ENCODE measurements at regions not wholly inside any gene's neighbourhood (a gene's known extent, or its start where the extent isn't known, plus 50 kb on each side); places are given as distances from the start of the nearest gene placed in this dataset.

GRCh38 chr19:28535352-28535775 lies 677.6 kb downstream of the UQCRFS1 start:
- peak overlapping the region in 1 of 2 experiments; percentile 56 for H3K27ac ChIP-seq (ENCODE audit: insufficient read depth in 1 of 2, low read depth in 1 of 2, low read length in 2 of 2, poor library complexity in 1 of 2, severe bottlenecking in 2 of 2)
- WGBS (ENCODE audit: insufficient coverage) = 100% methylated on average over 1 of the region's 1 CpG

GRCh38 chr19:28534766-28535351 lies 678.1 kb downstream of the UQCRFS1 start:
- H3K4me1 ChIP-seq (ENCODE audit: control extremely low read depth in 1 of 4, control insufficient read depth in 4 of 4, insufficient read depth in 4 of 4, low read length in 3 of 4) = no peaks in the 10 kb centered on the region
- H3K36me3 ChIP-seq (ENCODE audit: control insufficient read depth in 4 of 4, insufficient read depth in 4 of 4, low read length in 3 of 4) = no peaks in the 10 kb centered on the region
- POLR2A ChIA-PET = no interaction called here
- DNase-seq = no peak
- no peak overlapping the region for H3K4me3 ChIP-seq (ENCODE audit: control insufficient read depth in 1 of 7, extremely low read depth in 1 of 7, insufficient read depth in 4 of 7, low read depth in 2 of 7, low read length in 6 of 7)
- no peaks in the 10 kb centered on the region for H3K27me3 ChIP-seq (replicated peaks in 2 of 5; ENCODE audit: control insufficient read depth in 4 of 5, insufficient read depth in 5 of 5, low read length in 4 of 5)
- no CpG with 5 or more reads among the region's 3 CpGs for WGBS (ENCODE audit: insufficient coverage)
- peaks cover 0 to 9% (median 3%) of the 10 kb centered on the region in 5 experiments for H3K9me3 ChIP-seq (ENCODE audit: control extremely low read depth in 1 of 5, control insufficient read depth in 4 of 5, insufficient read depth in 2 of 5, low read depth in 1 of 5, low read length in 4 of 5)
- peak overlapping the region in 1 of 2 experiments; percentile 56 for H3K27ac ChIP-seq (ENCODE audit: insufficient read depth in 1 of 2, low read depth in 1 of 2, low read length in 2 of 2, poor library complexity in 1 of 2, severe bottlenecking in 2 of 2)
- CTCF ChIA-PET = no interaction called here

More at GRCh38 chr19:28535352-28535775, 677.6 kb downstream of the UQCRFS1 start:
- Histone ChIP-seq H3K4me1 (ENCODE audit: control extremely low read depth in 1 of 4, control insufficient read depth in 4 of 4, insufficient read depth in 4 of 4, low read length in 3 of 4) (no peaks in the 10 kb centered on the region), H3K4me3 (ENCODE audit: control insufficient read depth in 1 of 7, extremely low read depth in 1 of 7, insufficient read depth in 4 of 7, low read depth in 2 of 7, low read length in 6 of 7) (no peak overlapping the region), H3K36me3 (ENCODE audit: control insufficient read depth in 4 of 4, insufficient read depth in 4 of 4, low read length in 3 of 4) (no peaks in the 10 kb centered on the region), H3K27me3 (replicated peaks in 2 of 5; ENCODE audit: control insufficient read depth in 4 of 5, insufficient read depth in 5 of 5, low read length in 4 of 5) (no peaks in the 10 kb centered on the region), H3K9me3 (ENCODE audit: control extremely low read depth in 1 of 5, control insufficient read depth in 4 of 5, insufficient read depth in 2 of 5, low read depth in 1 of 5, low read length in 4 of 5) (peaks cover 0 to 9% (median 2%) of the 10 kb centered on the region in 5 experiments)
- CTCF ChIA-PET = no interaction called here
- POLR2A ChIA-PET = no interaction called here
- no peak for DNase-seq

DNA sequence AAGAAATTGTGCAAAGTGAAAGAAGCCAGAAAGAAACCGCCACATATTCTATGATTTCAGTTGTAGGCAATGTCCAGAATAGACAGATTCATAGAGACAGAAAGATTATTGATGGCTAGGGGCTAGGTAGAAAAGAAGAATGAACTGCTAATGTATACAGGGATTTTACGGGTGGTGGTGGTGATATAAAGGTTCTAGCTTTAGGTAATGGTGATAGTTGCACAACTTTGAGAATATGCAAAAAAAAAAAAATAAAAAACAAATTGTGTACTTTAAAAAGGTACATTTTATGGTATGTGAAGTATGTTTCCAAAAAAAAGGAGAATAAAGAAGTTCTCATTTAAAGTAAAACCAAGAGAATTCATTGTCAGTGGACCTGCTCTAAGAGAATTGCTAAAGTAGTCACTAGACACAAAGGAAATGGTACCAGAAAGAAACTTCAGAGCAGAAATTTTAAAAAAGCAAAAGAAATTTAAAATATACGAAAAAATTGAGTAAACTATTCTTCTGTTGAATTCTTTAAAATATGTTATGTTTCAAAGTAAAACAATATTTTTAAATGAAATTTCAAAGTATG lies 680.1 kb downstream of the UQCRFS1 start:
- H3K27me3 ChIP-seq (replicated peaks in 2 of 5; ENCODE audit: control insufficient read depth in 4 of 5, insufficient read depth in 5 of 5, low read length in 4 of 5) = no peaks in the 10 kb centered on the region
- no peaks in the 10 kb centered on the region for H3K36me3 ChIP-seq (ENCODE audit: control insufficient read depth in 4 of 4, insufficient read depth in 4 of 4, low read length in 3 of 4)
- ChIA-PET CTCF (no interaction called here), POLR2A (no interaction called here)
- peaks cover 0 to 6% (median 3%) of the 10 kb centered on the region in 5 experiments for H3K9me3 ChIP-seq (ENCODE audit: control extremely low read depth in 1 of 5, control insufficient read depth in 4 of 5, insufficient read depth in 2 of 5, low read depth in 1 of 5, low read length in 4 of 5)
- H3K4me3 ChIP-seq (ENCODE audit: control insufficient read depth in 1 of 7, extremely low read depth in 1 of 7, insufficient read depth in 4 of 7, low read depth in 2 of 7, low read length in 6 of 7) = no peak overlapping the region
- no peaks in the 10 kb centered on the region for H3K4me1 ChIP-seq (ENCODE audit: control extremely low read depth in 1 of 4, control insufficient read depth in 4 of 4, insufficient read depth in 4 of 4, low read length in 3 of 4)
- no peak for DNase-seq
- 63% methylated on average over 1 of the region's 3 CpGs for WGBS (ENCODE audit: insufficient coverage)
- peak overlapping the region in 1 of 2 experiments; percentile 49 for H3K27ac ChIP-seq (ENCODE audit: insufficient read depth in 1 of 2, low read depth in 1 of 2, low read length in 2 of 2, poor library complexity in 1 of 2, severe bottlenecking in 2 of 2)

GRCh38 chr19:28531979-28532378 lies 681.0 kb downstream of the UQCRFS1 start:
- DNase-seq = no peak
- H3K9me3 ChIP-seq (ENCODE audit: control extremely low read depth in 1 of 5, control insufficient read depth in 4 of 5, insufficient read depth in 2 of 5, low read depth in 1 of 5, low read length in 4 of 5) = peaks cover 0 to 4% (median 0%) of the 10 kb centered on the region in 5 experiments
- POLR2A ChIA-PET = no interaction called here
- CTCF ChIA-PET = no interaction called here
- no peak overlapping the region for H3K4me3 ChIP-seq (ENCODE audit: control insufficient read depth in 1 of 7, extremely low read depth in 1 of 7, insufficient read depth in 4 of 7, low read depth in 2 of 7, low read length in 6 of 7)
- no peaks in the 10 kb centered on the region for H3K27me3 ChIP-seq (replicated peaks in 2 of 5; ENCODE audit: control insufficient read depth in 4 of 5, insufficient read depth in 5 of 5, low read length in 4 of 5)
- no peaks in the 10 kb centered on the region for H3K4me1 ChIP-seq (ENCODE audit: control extremely low read depth in 1 of 4, control insufficient read depth in 4 of 4, insufficient read depth in 4 of 4, low read length in 3 of 4)
- no peaks in the 10 kb centered on the region for H3K36me3 ChIP-seq (ENCODE audit: control insufficient read depth in 4 of 4, insufficient read depth in 4 of 4, low read length in 3 of 4)
- peak overlapping the region in 1 of 2 experiments; percentile 25 for H3K27ac ChIP-seq (ENCODE audit: insufficient read depth in 1 of 2, low read depth in 1 of 2, low read length in 2 of 2, poor library complexity in 1 of 2, severe bottlenecking in 2 of 2)
- whole genome bisulfite sequencing (ENCODE audit: insufficient coverage) = no CpG with 5 or more reads among the region's 1 CpG

GRCh38 chr19:28530406-28531035 lies 682.4 kb downstream of the UQCRFS1 start:
- DNase-seq = no peak
- no peaks in the 10 kb centered on the region for H3K4me1 ChIP-seq (ENCODE audit: control extremely low read depth in 1 of 4, control insufficient read depth in 4 of 4, insufficient read depth in 4 of 4, low read length in 3 of 4)
- POLR2A ChIA-PET = no interaction called here
- peaks cover 0 to 1% (median 0%) of the 10 kb centered on the region in 5 experiments for H3K9me3 ChIP-seq (ENCODE audit: control extremely low read depth in 1 of 5, control insufficient read depth in 4 of 5, insufficient read depth in 2 of 5, low read depth in 1 of 5, low read length in 4 of 5)
- no peak overlapping the region for H3K27ac ChIP-seq (ENCODE audit: insufficient read depth in 1 of 2, low read depth in 1 of 2, low read length in 2 of 2, poor library complexity in 1 of 2, severe bottlenecking in 2 of 2)
- WGBS (ENCODE audit: insufficient coverage) = 100% methylated on average over 1 of the region's 2 CpGs
- no peaks in the 10 kb centered on the region for H3K27me3 ChIP-seq (replicated peaks in 2 of 5; ENCODE audit: control insufficient read depth in 4 of 5, insufficient read depth in 5 of 5, low read length in 4 of 5)
- no peak overlapping the region for H3K4me3 ChIP-seq (ENCODE audit: control insufficient read depth in 1 of 7, extremely low read depth in 1 of 7, insufficient read depth in 4 of 7, low read depth in 2 of 7, low read length in 6 of 7)
- CTCF ChIA-PET = no interaction called here
- no peaks in the 10 kb centered on the region for H3K36me3 ChIP-seq (ENCODE audit: control insufficient read depth in 4 of 4, insufficient read depth in 4 of 4, low read length in 3 of 4)

GRCh38 chr19:28526038-28526437 lies 686.9 kb downstream of the UQCRFS1 start:
- WGBS (ENCODE audit: insufficient coverage) = no CpG with 5 or more reads among the region's 2 CpGs
- no peak overlapping the region for H3K4me3 ChIP-seq (ENCODE audit: control insufficient read depth in 1 of 7, extremely low read depth in 1 of 7, insufficient read depth in 4 of 7, low read depth in 2 of 7, low read length in 6 of 7)
- ChIA-PET POLR2A (no interaction called here), CTCF (no interaction called here)
- H3K4me1 ChIP-seq (ENCODE audit: control extremely low read depth in 1 of 4, control insufficient read depth in 4 of 4, insufficient read depth in 4 of 4, low read length in 3 of 4) = no peaks in the 10 kb centered on the region
- H3K27ac ChIP-seq (ENCODE audit: insufficient read depth in 1 of 2, low read depth in 1 of 2, low read length in 2 of 2, poor library complexity in 1 of 2, severe bottlenecking in 2 of 2) = no peak overlapping the region
- no peak for DNase-seq
- peaks cover 0 to 1% (median 0%) of the 10 kb centered on the region in 5 experiments for H3K9me3 ChIP-seq (ENCODE audit: control extremely low read depth in 1 of 5, control insufficient read depth in 4 of 5, insufficient read depth in 2 of 5, low read depth in 1 of 5, low read length in 4 of 5)
- H3K36me3 ChIP-seq (ENCODE audit: control insufficient read depth in 4 of 4, insufficient read depth in 4 of 4, low read length in 3 of 4) = no peaks in the 10 kb centered on the region
- H3K27me3 ChIP-seq (replicated peaks in 2 of 5; ENCODE audit: control insufficient read depth in 4 of 5, insufficient read depth in 5 of 5, low read length in 4 of 5) = no peaks in the 10 kb centered on the region

DNA sequence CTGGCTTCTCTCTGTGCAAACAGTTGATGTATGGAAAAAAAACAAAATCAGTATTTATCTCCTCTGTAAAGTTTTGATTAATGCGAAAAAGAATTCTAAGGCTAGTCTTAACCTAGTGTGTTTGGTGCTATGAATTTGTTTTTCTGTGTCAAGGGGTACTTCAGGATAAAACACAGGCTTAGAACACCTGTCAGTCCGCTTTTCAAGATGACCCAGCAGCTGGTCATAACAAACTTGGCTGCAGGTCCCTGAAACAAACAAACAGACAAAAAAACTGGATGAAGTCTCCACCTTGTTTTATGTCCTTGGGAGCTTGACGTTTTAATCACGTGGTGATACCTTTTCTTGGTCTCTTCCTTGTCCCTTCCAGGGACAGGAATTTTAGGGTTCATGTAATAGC lies 689.3 kb downstream of the UQCRFS1 start:
- H3K27me3 ChIP-seq (replicated peaks in 2 of 5; ENCODE audit: control insufficient read depth in 4 of 5, insufficient read depth in 5 of 5, low read length in 4 of 5) = no peaks in the 10 kb centered on the region
- no peak overlapping the region for H3K4me3 ChIP-seq (ENCODE audit: control insufficient read depth in 1 of 7, extremely low read depth in 1 of 7, insufficient read depth in 4 of 7, low read depth in 2 of 7, low read length in 6 of 7)
- ChIA-PET POLR2A (no interaction called here), CTCF (interaction anchor here (0.8 to 1.4 kb wide), 2 partner anchors 10 to 110 kb away, joined by 3 read pairs; no protein-coding TSS in a partner anchor)
- WGBS (ENCODE audit: insufficient coverage) = 93% methylated on average over 2 of the region's 4 CpGs
- no peaks in the 10 kb centered on the region for H3K4me1 ChIP-seq (ENCODE audit: control extremely low read depth in 1 of 4, control insufficient read depth in 4 of 4, insufficient read depth in 4 of 4, low read length in 3 of 4)
- DNase-seq = no peak
- peak overlapping the region in 1 of 2 experiments; percentile 29 for H3K27ac ChIP-seq (ENCODE audit: insufficient read depth in 1 of 2, low read depth in 1 of 2, low read length in 2 of 2, poor library complexity in 1 of 2, severe bottlenecking in 2 of 2)
- no peaks in the 10 kb centered on the region for H3K9me3 ChIP-seq (ENCODE audit: control extremely low read depth in 1 of 5, control insufficient read depth in 4 of 5, insufficient read depth in 2 of 5, low read depth in 1 of 5, low read length in 4 of 5)
- H3K36me3 ChIP-seq (ENCODE audit: control insufficient read depth in 4 of 4, insufficient read depth in 4 of 4, low read length in 3 of 4) = no peaks in the 10 kb centered on the region

Measured in common myeloid progenitor, CD34-positive (primary cell).